Right lobe of liver (tissue), 4 donors: ENCODE measurements at regions not wholly inside any gene's neighbourhood (a gene's known extent, or its start where the extent isn't known, plus 50 kb on each side); places are given as distances from the start of the nearest gene placed in this dataset.

Experiments
- POLR2A ChIP-seq: fragments of 450-650 bp; IDR thresholded peaks from one replicate; pipeline ENCODE4 v1.6.1; 2017; ENCODE audit warnings: antibody characterized with exemption, mild to moderate bottlenecking
- TF ChIP-seq, protein P1 (sequence below), 4 donors: fragments of 200-600 bp in 3 of 4; fragments of 450-650 bp in 1 of 4; IDR thresholded peaks; one replicate each; pipeline versions ENCODE4 v1.5.1 to v1.8.0; 2016 to 2022; ENCODE audit warnings: antibody characterized with exemption in 4 of 4, mild to moderate bottlenecking in 2 of 4
- donor health status: DM: no; HTN: no; CAD: no.
- donor health status: DM: no; HTN: no; CAD: no.
- donor health status: DM: no; HTN: yes; CAD: no.

DNA sequence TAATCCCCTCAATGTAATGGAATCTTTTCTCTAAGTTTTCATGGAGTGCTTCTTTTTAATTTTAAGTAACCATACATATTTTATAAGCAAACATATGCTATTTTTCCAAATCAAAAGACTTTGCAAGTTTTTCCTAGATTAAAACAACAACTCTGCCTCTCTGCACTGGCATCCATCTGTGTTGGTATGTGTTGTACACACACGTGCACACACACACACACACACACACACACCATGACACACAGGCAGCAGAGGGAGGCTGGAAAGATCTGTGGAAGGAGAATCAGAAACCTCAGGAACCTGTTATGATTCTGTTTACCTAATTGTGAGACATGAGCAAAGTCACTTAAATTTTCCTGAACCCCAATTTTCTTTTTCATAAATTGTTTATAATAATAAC lies 295.0 kb upstream of the PRDM1 start:
- TF ChIP-seq, protein P1, sequence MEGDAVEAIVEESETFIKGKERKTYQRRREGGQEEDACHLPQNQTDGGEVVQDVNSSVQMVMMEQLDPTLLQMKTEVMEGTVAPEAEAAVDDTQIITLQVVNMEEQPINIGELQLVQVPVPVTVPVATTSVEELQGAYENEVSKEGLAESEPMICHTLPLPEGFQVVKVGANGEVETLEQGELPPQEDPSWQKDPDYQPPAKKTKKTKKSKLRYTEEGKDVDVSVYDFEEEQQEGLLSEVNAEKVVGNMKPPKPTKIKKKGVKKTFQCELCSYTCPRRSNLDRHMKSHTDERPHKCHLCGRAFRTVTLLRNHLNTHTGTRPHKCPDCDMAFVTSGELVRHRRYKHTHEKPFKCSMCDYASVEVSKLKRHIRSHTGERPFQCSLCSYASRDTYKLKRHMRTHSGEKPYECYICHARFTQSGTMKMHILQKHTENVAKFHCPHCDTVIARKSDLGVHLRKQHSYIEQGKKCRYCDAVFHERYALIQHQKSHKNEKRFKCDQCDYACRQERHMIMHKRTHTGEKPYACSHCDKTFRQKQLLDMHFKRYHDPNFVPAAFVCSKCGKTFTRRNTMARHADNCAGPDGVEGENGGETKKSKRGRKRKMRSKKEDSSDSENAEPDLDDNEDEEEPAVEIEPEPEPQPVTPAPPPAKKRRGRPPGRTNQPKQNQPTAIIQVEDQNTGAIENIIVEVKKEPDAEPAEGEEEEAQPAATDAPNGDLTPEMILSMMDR (IDR thresholded peaks at IDR 0.05), result no peak
- no peak for TF ChIP-seq POLR2A
